KMS-11 (cell line): ENCODE measurements at regions not wholly inside any gene's neighbourhood (a gene's known extent, or its start where the extent isn't known, plus 50 kb on each side); places are given as distances from the start of the nearest gene placed in this dataset.

Experiments
- H2AFZ ChIP-seq: fragments of 200-600 bp; sonication (generic); 2 replicates; pipeline ENCODE4 v1.6.1; 2016; ENCODE audit warnings: antibody characterized with exemption, mixed run types, low read depth
- H3K27ac ChIP-seq: fragments of 200-600 bp; sonication (generic); 2 replicates; pipeline ENCODE4 v1.6.1; 2016; ENCODE audit warnings: mild to moderate bottlenecking, mixed run types
- H3K27me3 ChIP-seq: fragments of 200-600 bp; sonication (generic); 2 replicates; pipeline ENCODE4 v1.6.1; 2017; ENCODE audit warnings: mild to moderate bottlenecking, low read depth, mixed run types, moderate library complexity; ENCODE audit not compliant: insufficient read depth
- H3K36me3 ChIP-seq: fragments of 200-600 bp; sonication (generic); 2 replicates; pipeline ENCODE4 v1.6.1; 2017; ENCODE audit warnings: mild to moderate bottlenecking, mixed run types; ENCODE audit not compliant: insufficient read depth
- H3K4me1 ChIP-seq: fragments of 200-600 bp; sonication (generic); 2 replicates; pipeline ENCODE4 v1.6.1; 2016; ENCODE audit warnings: mild to moderate bottlenecking, low read depth, mixed run types; ENCODE audit not compliant: poor library complexity, severe bottlenecking
- H3K4me2 ChIP-seq: fragments of 200-600 bp; sonication (generic); 2 replicates; pipeline ENCODE4 v1.7.0; 2016; ENCODE audit warnings: mild to moderate bottlenecking, mixed run types
- H3K4me3 ChIP-seq: fragments of 200-600 bp; sonication (generic); IDR thresholded peaks from 2 replicates; pipeline ENCODE4 v1.6.1; 2017; ENCODE audit warnings: low read depth, low read length, mixed read lengths; ENCODE audit not compliant: insufficient read depth
- H3K79me2 ChIP-seq: fragments of 200-600 bp; sonication (generic); 2 replicates; pipeline ENCODE4 v1.6.1; 2016; ENCODE audit warnings: low read depth, mixed run types; ENCODE audit not compliant: insufficient read depth
- H3K9ac ChIP-seq: fragments of 200-600 bp; sonication (generic); 2 replicates; pipeline ENCODE4 v1.6.1; 2016; ENCODE audit warnings: mild to moderate bottlenecking, mixed run types
- H4K20me1 ChIP-seq: fragments of 200-600 bp; sonication (generic); 2 replicates; pipeline ENCODE4 v1.6.1; 2016; ENCODE audit warnings: mild to moderate bottlenecking, mixed run types; ENCODE audit not compliant: insufficient read depth
- CTCF ChIP-seq: fragments of 200-600 bp; sonication (generic); conservative IDR thresholded peaks from 2 replicates; pipeline ENCODE4 v1.6.1; 2017; ENCODE audit warnings: low read depth, mild to moderate bottlenecking, antibody characterized with exemption, low read length, moderate library complexity, mixed read lengths

- Histone ChIP-seq H3K79me2 (no peaks in the 10 kb centered on the region), H3K9ac (no peak overlapping the region), H3K4me1 (no peaks in the 10 kb centered on the region), H4K20me1 (no peaks in the 10 kb centered on the region), H3K27me3 (no peaks in the 10 kb centered on the region), H3K36me3 (no peaks in the 10 kb centered on the region), H3K4me3 (no peak overlapping the region), H2AFZ (no peak overlapping the region), H3K4me2 (no peak overlapping the region), H3K27ac (no peak overlapping the region)
- TF ChIP-seq CTCF = no peak
Measured at GRCh38 chr2:60118917-60119316, 434.5 kb downstream of the BCL11A start.

DNA sequence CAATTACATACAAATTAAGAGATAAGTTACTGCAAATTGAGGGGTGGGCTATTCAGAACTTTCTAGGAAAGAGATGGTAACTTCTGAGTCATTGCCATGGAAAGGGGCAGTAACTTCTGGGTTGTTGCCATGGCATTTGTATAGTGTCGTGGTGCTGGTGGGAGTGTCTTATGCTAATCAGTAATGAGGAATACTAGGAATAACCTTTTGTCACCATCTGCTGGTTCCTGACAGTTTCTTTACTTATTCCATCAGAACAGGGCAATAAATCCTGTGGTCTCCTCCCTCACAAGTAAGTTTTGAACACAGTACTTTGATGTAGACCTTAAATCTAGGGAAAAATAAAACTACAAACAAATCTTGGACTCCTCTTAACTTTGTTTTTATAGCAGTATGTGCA is 435.4 kb downstream of the BCL11A start:
- Histone ChIP-seq H3K4me3 (no peak overlapping the region), H3K4me2 (no peak overlapping the region), H4K20me1 (no peaks in the 10 kb centered on the region), H3K36me3 (no peaks in the 10 kb centered on the region), H3K27me3 (no peaks in the 10 kb centered on the region), H2AFZ (no peak overlapping the region), H3K79me2 (no peaks in the 10 kb centered on the region), H3K9ac (no peak overlapping the region), H3K4me1 (no peaks in the 10 kb centered on the region), H3K27ac (no peak overlapping the region)
- TF ChIP-seq CTCF = no peak

DNA sequence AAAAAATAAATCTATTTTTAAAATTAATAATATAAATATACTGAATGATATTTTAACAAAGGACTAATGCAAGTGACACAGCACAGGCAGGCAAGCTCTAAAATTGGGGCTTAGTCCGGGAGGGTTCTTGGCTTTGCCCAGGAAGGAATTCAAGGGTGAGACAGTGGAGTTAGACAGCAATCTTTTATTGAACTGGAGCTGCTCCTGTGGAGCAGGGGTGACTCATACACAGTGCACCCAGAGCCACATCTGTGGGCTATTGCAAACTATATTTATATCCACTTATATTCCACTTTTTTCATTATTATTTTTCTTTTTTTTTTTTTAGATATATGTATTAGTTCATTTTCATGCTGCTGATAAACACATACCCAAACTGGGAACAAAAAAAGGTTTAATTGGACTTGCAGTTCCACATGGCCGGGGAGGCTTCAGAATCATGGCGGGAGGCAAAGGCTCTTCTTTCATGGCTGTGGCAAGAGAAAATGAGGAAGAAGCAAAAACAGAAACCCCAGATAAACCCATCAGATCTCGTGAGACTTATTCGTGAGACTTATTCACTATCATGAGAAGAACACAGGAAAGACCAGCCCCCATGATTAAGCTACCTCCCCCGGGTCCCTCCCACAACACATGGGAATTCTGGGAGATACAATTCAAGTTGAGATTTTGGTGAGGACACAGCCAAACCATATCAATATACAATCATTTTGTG is 437.1 kb downstream of the BCL11A start:
- H3K4me3 ChIP-seq = no peak overlapping the region
- no peak overlapping the region for H3K27ac ChIP-seq
- no peak overlapping the region for H2AFZ ChIP-seq
- H4K20me1 ChIP-seq = no peaks in the 10 kb centered on the region
- TF ChIP-seq CTCF = no peak
- no peak overlapping the region for H3K9ac ChIP-seq
- H3K79me2 ChIP-seq = no peaks in the 10 kb centered on the region
- H3K4me1 ChIP-seq = no peaks in the 10 kb centered on the region
- no peaks in the 10 kb centered on the region for H3K27me3 ChIP-seq
- H3K4me2 ChIP-seq = no peak overlapping the region
- H3K36me3 ChIP-seq = no peaks in the 10 kb centered on the region

DNA sequence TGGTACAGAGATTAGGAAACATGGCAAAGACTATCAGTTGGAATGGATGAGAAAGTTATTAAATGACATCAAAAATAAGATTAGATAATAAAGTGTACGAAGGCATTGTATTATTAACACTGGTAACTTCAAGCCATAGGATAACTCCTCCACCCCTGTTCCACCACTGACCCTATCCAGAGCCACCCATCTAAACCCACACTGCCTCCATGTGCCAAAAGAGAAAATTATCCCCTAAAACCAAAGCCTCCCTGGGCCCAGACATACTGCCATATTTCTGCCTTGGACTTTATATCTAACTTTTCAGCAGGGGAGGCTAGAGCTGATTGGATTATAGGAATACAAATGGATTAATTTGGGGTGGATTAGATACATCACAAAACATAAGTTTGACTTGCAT is 443.7 kb downstream of the BCL11A start:
- Histone ChIP-seq H3K9ac (no peak overlapping the region), H3K79me2 (no peaks in the 10 kb centered on the region), H3K4me2 (no peak overlapping the region), H3K4me3 (no peak overlapping the region), H3K36me3 (no peaks in the 10 kb centered on the region), H4K20me1 (no peaks in the 10 kb centered on the region), H3K27ac (no peak overlapping the region), H3K27me3 (no peaks in the 10 kb centered on the region), H2AFZ (no peak overlapping the region), H3K4me1 (no peaks in the 10 kb centered on the region)
- TF ChIP-seq CTCF = no peak
